ENCODE measurements at regions not wholly inside any gene's neighbourhood (a gene's known extent, or its start where the extent isn't known, plus 50 kb on each side); places are given as distances from the start of the nearest gene placed in this dataset.

GRCh38 chr13:47723898-47724297 lies 277.2 kb downstream of the SUCLA2 start:
- ChIA-PET POLR2A (no interaction called here), CTCF (no interaction called here)
- no peak for ATAC-seq (ENCODE audit: low read depth)
- Mint-ChIP-seq H3K27ac (no peak overlapping the region), H3K27me3 (no peaks in the 10 kb centered on the region), H3K9me3 (ENCODE audit: insufficient read depth) (no peaks in the 10 kb centered on the region), H3K4me1 (no peaks in the 10 kb centered on the region), H3K4me3 (no peak overlapping the region)
- H3K9me3 ChIP-seq (ENCODE audit: control extremely low read depth in 1 of 3, control insufficient read depth in 2 of 3, insufficient read depth in 1 of 3, low read length in 2 of 3) = no peaks in the 10 kb centered on the region
- no peaks in the 10 kb centered on the region for H3K27me3 ChIP-seq (replicated peaks in 1 of 4; ENCODE audit: control extremely low read depth in 1 of 4, control insufficient read depth in 3 of 4, insufficient read depth in 4 of 4, low read length in 3 of 4)
- H3K4me1 ChIP-seq (ENCODE audit: control insufficient read depth in 2 of 2, insufficient read depth in 2 of 2, low read length in 2 of 2) = no peaks in the 10 kb centered on the region
- H3K4me3 ChIP-seq (ENCODE audit: control extremely low read depth in 1 of 5, extremely low read depth in 1 of 5, insufficient read depth in 1 of 5, low read depth in 2 of 5, low read length in 4 of 5) = no peak overlapping the region
- DNase-seq = no peak
- H2AFZ ChIP-seq (ENCODE audit: insufficient read depth, low read depth, low read length, poor library complexity, severe bottlenecking) = no peak overlapping the region
- TF ChIP-seq EZH2 (IDR thresholded peaks at IDR 0.05; ENCODE audit: borderline replicate concordance, insufficient read depth, low read depth, low read length, poor library complexity, severe bottlenecking) = no peak
- TF ChIP-seq, protein P1, sequence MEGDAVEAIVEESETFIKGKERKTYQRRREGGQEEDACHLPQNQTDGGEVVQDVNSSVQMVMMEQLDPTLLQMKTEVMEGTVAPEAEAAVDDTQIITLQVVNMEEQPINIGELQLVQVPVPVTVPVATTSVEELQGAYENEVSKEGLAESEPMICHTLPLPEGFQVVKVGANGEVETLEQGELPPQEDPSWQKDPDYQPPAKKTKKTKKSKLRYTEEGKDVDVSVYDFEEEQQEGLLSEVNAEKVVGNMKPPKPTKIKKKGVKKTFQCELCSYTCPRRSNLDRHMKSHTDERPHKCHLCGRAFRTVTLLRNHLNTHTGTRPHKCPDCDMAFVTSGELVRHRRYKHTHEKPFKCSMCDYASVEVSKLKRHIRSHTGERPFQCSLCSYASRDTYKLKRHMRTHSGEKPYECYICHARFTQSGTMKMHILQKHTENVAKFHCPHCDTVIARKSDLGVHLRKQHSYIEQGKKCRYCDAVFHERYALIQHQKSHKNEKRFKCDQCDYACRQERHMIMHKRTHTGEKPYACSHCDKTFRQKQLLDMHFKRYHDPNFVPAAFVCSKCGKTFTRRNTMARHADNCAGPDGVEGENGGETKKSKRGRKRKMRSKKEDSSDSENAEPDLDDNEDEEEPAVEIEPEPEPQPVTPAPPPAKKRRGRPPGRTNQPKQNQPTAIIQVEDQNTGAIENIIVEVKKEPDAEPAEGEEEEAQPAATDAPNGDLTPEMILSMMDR (IDR thresholded peaks at IDR 0.05) = no peak
- no peaks in the 10 kb centered on the region for H3K79me2 ChIP-seq (ENCODE audit: control insufficient read depth, insufficient read depth, low read length)
- no peak overlapping the region for H3K4me2 ChIP-seq (replicated peaks; ENCODE audit: low read depth, low read length, poor library complexity, severe bottlenecking)
- no peaks in the 10 kb centered on the region for H3K36me3 ChIP-seq (replicated peaks in 1 of 2; ENCODE audit: control extremely low read depth in 1 of 2, control insufficient read depth in 1 of 2, extremely low read depth in 1 of 2, insufficient read depth in 2 of 2, low read length in 1 of 2)
- intact Hi-C loops (cut with micrococcal nuclease) = no loop called here
- 60% methylated on average over 3 of the region's 4 CpGs for WGBS (ENCODE audit: insufficient coverage)
- H4K20me1 ChIP-seq (ENCODE audit: control insufficient read depth, insufficient read depth, low read length, poor library complexity, severe bottlenecking) = no peaks in the 10 kb centered on the region
- no peak overlapping the region for H3K9ac ChIP-seq (ENCODE audit: low read length)
- H3K27ac ChIP-seq (ENCODE audit: low read length in 2 of 2) = no peak overlapping the region

- TF ChIP-seq, protein P1 (IDR thresholded peaks at IDR 0.05) = no peak
- TF ChIP-seq EZH2 (IDR thresholded peaks at IDR 0.05; ENCODE audit: borderline replicate concordance, insufficient read depth, low read depth, low read length, poor library complexity, severe bottlenecking) = no peak
- Histone ChIP-seq H3K9ac (ENCODE audit: low read length) (no peak overlapping the region), H3K36me3 (replicated peaks in 1 of 2; ENCODE audit: control extremely low read depth in 1 of 2, control insufficient read depth in 1 of 2, extremely low read depth in 1 of 2, insufficient read depth in 2 of 2, low read length in 1 of 2) (no peaks in the 10 kb centered on the region), H4K20me1 (ENCODE audit: control insufficient read depth, insufficient read depth, low read length, poor library complexity, severe bottlenecking) (no peaks in the 10 kb centered on the region), H3K4me3 (ENCODE audit: control extremely low read depth in 1 of 5, extremely low read depth in 1 of 5, insufficient read depth in 1 of 5, low read depth in 2 of 5, low read length in 4 of 5) (no peak overlapping the region), H3K27me3 (replicated peaks in 1 of 4; ENCODE audit: control extremely low read depth in 1 of 4, control insufficient read depth in 3 of 4, insufficient read depth in 4 of 4, low read length in 3 of 4) (no peaks in the 10 kb centered on the region), H3K4me1 (ENCODE audit: control insufficient read depth in 2 of 2, insufficient read depth in 2 of 2, low read length in 2 of 2) (no peaks in the 10 kb centered on the region), H2AFZ (ENCODE audit: insufficient read depth, low read depth, low read length, poor library complexity, severe bottlenecking) (no peak overlapping the region), H3K27ac (ENCODE audit: low read length in 2 of 2) (no peak overlapping the region), H3K79me2 (ENCODE audit: control insufficient read depth, insufficient read depth, low read length) (no peaks in the 10 kb centered on the region), H3K9me3 (ENCODE audit: control extremely low read depth in 1 of 3, control insufficient read depth in 2 of 3, insufficient read depth in 1 of 3, low read length in 2 of 3) (no peaks in the 10 kb centered on the region), H3K4me2 (replicated peaks; ENCODE audit: low read depth, low read length, poor library complexity, severe bottlenecking) (no peak overlapping the region)
- Mint-ChIP-seq H3K9me3 (ENCODE audit: insufficient read depth) (no peaks in the 10 kb centered on the region), H3K4me3 (no peak overlapping the region), H3K27ac (no peak overlapping the region), H3K4me1 (no peaks in the 10 kb centered on the region), H3K27me3 (no peaks in the 10 kb centered on the region)
- ChIA-PET CTCF (no interaction called here), POLR2A (no interaction called here)
- ATAC-seq (ENCODE audit: low read depth) (no peak), DNase-seq (no peak)
- intact Hi-C loops (cut with micrococcal nuclease) = no loop called here
- WGBS (ENCODE audit: insufficient coverage) = 88% methylated on average over 1 of the region's 2 CpGs
Measured at GRCh38 chr13:47719164-47719563, 281.9 kb downstream of the SUCLA2 start.

Measured in B cell (primary cell).